ENCODE measurements at regions not wholly inside any gene's neighbourhood (a gene's known extent, or its start where the extent isn't known, plus 50 kb on each side); places are given as distances from the start of the nearest gene placed in this dataset.

GRCh38 chr3:118102737-118103136, 931.9 kb downstream of the IGSF11 start:
- TF ChIP-seq MXI1 (IDR thresholded peaks at IDR 0.05; ENCODE audit: low read depth, low read length), result no peak
- no peak for TF ChIP-seq POLR2AphosphoS5 (IDR thresholded peaks at IDR 0.05; ENCODE audit: low read depth, low read length)
- no peak for TF ChIP-seq CTCF (IDR thresholded peaks at IDR 0.05)
- TF ChIP-seq JUND (IDR thresholded peaks at IDR 0.05), result no peak
- TF ChIP-seq ELF1 (IDR thresholded peaks at IDR 0.05), result no peak
- TF ChIP-seq NRF1 (IDR thresholded peaks at IDR 0.05; ENCODE audit: low read depth, low read length), result no peak
- TF ChIP-seq RAD21 (IDR thresholded peaks at IDR 0.05; ENCODE audit: low read length), result no peak
- no peak; the same call in 1 of the 2 replicates for TF ChIP-seq TCF12 (IDR thresholded peaks at IDR 0.05)
- TF ChIP-seq RCOR1 (IDR thresholded peaks at IDR 0.05; ENCODE audit: low read length), result no peak
- TF ChIP-seq USF1 (IDR thresholded peaks at IDR 0.05; ENCODE audit: borderline replicate concordance, low read depth), result no peak
